MCF 10A (cell line): ENCODE measurements at regions not wholly inside any gene's neighbourhood (a gene's known extent, or its start where the extent isn't known, plus 50 kb on each side); places are given as distances from the start of the nearest gene placed in this dataset.

ENCODE experiments used
- BruUV-seq: library from RNA; stranded (reverse); fragments of 400-500 nt; replicated peaks from 2 replicates; lab custom pipeline; 2021; lab: Mats Ljungman, UMichigan
- CTCF ChIA-PET: fragments of 300-600 bp; sonication (Branson Sonifier 250); formaldehyde crosslinking; extraction: SDS; loops from one replicate; lab custom pipeline; 2021; ENCODE audit warnings: antibody characterized with exemption, inconsistent platforms; lab: Yijun Ruan, JAX
- POLR2A ChIA-PET: fragments of 300-600, 350-650 bp; sonication (Branson Sonifier 250); formaldehyde crosslinking; extraction: SDS; loops from one replicate; lab custom pipeline; 2020; ENCODE audit warnings: antibody characterized with exemption, inconsistent platforms; lab: Yijun Ruan, JAX
- DNase-seq: peaks from one replicate; pipeline ENCODE4 v3.0.0-alpha.2; 2018; ENCODE audit not compliant: unreplicated experiment
- H3K27ac Mint-ChIP-seq: one replicate; pipeline ENCODE4 v1.8.0; 2022; ENCODE audit warnings: mild to moderate bottlenecking, low read depth, mixed read lengths; ENCODE audit not compliant: unreplicated experiment
- H3K27me3 Mint-ChIP-seq: one replicate; pipeline ENCODE4 v1.8.0; 2022; ENCODE audit warnings: mixed read lengths; ENCODE audit not compliant: insufficient read depth, unreplicated experiment
- H3K36me3 Mint-ChIP-seq: one replicate; pipeline ENCODE4 v1.8.0; 2022; ENCODE audit warnings: mild to moderate bottlenecking, moderate library complexity, mixed read lengths; ENCODE audit not compliant: insufficient read depth, unreplicated experiment
- H3K4me1 Mint-ChIP-seq: one replicate; pipeline ENCODE4 v1.8.0; 2022; ENCODE audit warnings: mixed read lengths; ENCODE audit not compliant: insufficient read depth, unreplicated experiment
- H3K4me3 Mint-ChIP-seq: one replicate; pipeline ENCODE4 v1.8.0; 2022; ENCODE audit warnings: mild to moderate bottlenecking, moderate library complexity, mixed read lengths; ENCODE audit not compliant: unreplicated experiment
- H3K9me3 Mint-ChIP-seq: one replicate; pipeline ENCODE4 v1.8.0; 2022; ENCODE audit warnings: mixed read lengths; ENCODE audit not compliant: unreplicated experiment
- intact Hi-C: fragments of 100-400 bp; cut with micrococcal nuclease; formaldehyde crosslinking; loops from 2 replicates; pipeline ENCODE4 v1.14.1; 2022
- TF ChIP-seq, protein P1 (sequence below): fragments of 200-600 bp; IDR thresholded peaks from one replicate; pipeline ENCODE4 v1.8.0; 2022; ENCODE audit warnings: antibody characterized with exemption, mild to moderate bottlenecking; ENCODE audit not compliant: unreplicated experiment

DNA sequence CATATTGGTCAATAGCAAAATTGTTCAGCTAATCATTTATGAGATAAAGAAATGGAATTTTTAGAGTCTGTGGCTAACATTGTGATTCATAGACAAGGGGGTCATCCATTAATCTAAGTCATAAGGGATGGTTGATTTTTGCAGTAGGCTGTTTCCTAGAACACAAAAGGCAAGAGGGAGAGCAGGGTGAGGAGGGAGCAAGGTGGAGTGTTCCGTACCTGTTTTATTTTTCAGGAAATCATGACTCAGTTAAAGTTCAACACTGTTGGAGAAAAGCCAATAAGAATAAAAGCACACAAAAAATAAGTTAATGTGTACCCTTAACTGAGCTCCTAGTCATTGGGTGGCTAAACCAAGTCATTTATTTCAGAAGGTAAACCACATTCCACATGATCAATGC is 512.4 kb upstream of the ATXN8OS start:
- Mint-ChIP-seq H3K4me1 (no peaks in the 10 kb centered on the region), H3K4me3 (no peak overlapping the region), H3K9me3 (no peaks in the 10 kb centered on the region), H3K27ac (no peak overlapping the region), H3K36me3 (no peaks in the 10 kb centered on the region), H3K27me3 (peaks cover 49% of the 10 kb centered on the region)
- CTCF ChIA-PET: no interaction called here
- BruUV-seq: no TSS peak
- intact Hi-C loops: no loop called here
- TF ChIP-seq, protein P1, sequence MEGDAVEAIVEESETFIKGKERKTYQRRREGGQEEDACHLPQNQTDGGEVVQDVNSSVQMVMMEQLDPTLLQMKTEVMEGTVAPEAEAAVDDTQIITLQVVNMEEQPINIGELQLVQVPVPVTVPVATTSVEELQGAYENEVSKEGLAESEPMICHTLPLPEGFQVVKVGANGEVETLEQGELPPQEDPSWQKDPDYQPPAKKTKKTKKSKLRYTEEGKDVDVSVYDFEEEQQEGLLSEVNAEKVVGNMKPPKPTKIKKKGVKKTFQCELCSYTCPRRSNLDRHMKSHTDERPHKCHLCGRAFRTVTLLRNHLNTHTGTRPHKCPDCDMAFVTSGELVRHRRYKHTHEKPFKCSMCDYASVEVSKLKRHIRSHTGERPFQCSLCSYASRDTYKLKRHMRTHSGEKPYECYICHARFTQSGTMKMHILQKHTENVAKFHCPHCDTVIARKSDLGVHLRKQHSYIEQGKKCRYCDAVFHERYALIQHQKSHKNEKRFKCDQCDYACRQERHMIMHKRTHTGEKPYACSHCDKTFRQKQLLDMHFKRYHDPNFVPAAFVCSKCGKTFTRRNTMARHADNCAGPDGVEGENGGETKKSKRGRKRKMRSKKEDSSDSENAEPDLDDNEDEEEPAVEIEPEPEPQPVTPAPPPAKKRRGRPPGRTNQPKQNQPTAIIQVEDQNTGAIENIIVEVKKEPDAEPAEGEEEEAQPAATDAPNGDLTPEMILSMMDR: no peak
- DNase-seq: no peak
- POLR2A ChIA-PET: no interaction called here

DNA sequence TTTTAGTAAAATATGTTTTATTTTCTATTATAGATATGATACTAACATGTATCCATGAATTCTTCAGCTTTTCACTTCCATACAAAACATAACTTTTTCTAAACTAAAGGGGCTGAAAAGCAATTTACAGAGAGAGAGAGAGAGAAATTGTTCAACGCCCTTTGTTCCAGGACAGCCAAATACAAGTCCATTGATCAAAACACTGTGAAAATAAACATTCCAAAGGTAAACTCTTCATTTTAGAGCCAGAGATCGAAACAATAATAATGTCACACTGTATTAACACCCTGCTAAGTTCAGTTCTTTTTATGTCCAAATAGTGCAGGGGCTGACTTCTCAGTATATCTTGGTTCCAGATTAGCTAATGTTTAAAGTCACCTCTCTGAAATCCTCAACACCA is 516.2 kb upstream of the ATXN8OS start:
- H3K36me3 Mint-ChIP-seq: no peaks in the 10 kb centered on the region
- no TSS peak for BruUV-seq
- H3K9me3 Mint-ChIP-seq: no peaks in the 10 kb centered on the region
- H3K4me3 Mint-ChIP-seq: no peak overlapping the region
- POLR2A ChIA-PET: no interaction called here
- intact Hi-C loops: no loop called here
- no peaks in the 10 kb centered on the region for H3K4me1 Mint-ChIP-seq
- TF ChIP-seq, protein P1: no peak
- no peak for DNase-seq
- CTCF ChIA-PET: no interaction called here
- no peak overlapping the region for H3K27ac Mint-ChIP-seq
- peaks cover 63% of the 10 kb centered on the region for H3K27me3 Mint-ChIP-seq

DNA sequence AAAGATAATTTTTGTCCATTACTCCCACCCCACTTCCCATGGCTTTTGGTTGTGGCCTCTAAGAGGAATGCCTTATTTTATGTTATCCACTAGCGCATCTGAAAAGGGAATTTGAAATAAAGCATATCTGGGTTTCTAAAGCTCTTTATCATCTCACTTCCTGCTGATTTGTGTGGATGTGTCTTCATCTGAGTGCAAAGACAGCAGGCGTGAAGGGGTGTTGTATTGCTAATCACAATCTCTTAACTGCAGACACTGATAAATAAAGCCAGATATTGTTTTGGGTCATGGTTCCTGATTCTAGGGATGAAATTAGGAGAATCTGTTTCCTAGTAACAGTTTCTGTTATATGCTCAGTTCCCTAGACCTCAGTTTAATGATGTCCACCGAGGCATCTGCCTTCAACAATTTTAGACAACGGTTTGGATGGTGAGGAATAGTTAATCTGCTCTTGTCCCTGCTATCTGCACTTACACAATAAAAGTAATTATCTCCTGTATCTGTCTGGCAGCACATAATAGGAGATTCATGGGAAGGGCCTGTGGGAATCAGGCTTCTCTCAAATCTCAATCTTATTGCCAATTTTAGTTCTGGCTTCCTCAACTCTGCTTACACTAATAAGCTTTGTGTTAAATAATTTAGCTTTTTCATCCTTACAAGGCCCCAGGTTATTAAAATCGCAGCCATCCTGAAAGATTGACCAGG is 517.9 kb upstream of the ATXN8OS start:
- no TSS peak for BruUV-seq
- no peak for DNase-seq
- intact Hi-C loops: no loop called here
- Mint-ChIP-seq H3K9me3 (no peaks in the 10 kb centered on the region), H3K36me3 (no peaks in the 10 kb centered on the region), H3K27me3 (peaks cover 72% of the 10 kb centered on the region), H3K4me1 (no peaks in the 10 kb centered on the region), H3K27ac (no peak overlapping the region), H3K4me3 (no peak overlapping the region)
- ChIA-PET POLR2A (no interaction called here), CTCF (interaction anchor here (0.6 to 1.0 kb wide), 4 partner anchors 8 to 263 kb away, joined by 3 to 4 read pairs (median 3); no protein-coding TSS in a partner anchor)
- TF ChIP-seq, protein P1: no peak

DNA sequence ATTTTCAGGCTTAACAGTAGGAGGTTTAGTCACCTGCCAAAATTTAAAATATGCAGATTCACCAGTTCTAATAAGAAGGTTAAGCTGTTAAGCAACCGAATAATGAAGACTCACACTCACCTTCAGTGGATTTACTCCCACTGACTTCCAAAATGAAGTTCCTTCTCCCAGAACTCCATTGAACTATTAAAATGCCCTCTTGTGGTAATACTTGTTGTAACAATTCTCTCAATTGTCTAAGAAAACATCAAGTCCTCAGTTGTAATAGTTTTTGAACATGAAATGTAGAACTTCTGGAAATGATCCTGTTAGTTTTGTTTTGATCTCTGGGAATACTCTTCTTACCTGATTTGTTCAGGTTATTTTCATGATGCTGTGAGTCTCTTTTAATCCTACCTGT is 522.0 kb upstream of the ATXN8OS start:
- intact Hi-C loops: loop anchor here (1.0 kb wide), 1 partner anchor 48 kb away; no protein-coding TSS in a partner anchor
- Mint-ChIP-seq H3K36me3 (no peaks in the 10 kb centered on the region), H3K27me3 (peaks cover 72% of the 10 kb centered on the region), H3K9me3 (no peaks in the 10 kb centered on the region), H3K4me3 (no peak overlapping the region), H3K4me1 (no peaks in the 10 kb centered on the region), H3K27ac (no peak overlapping the region)
- TF ChIP-seq, protein P1: no peak
- BruUV-seq: no TSS peak
- ChIA-PET CTCF (interaction anchor here (0.6 to 2.5 kb wide), 6 partner anchors 12 to 1744 kb away, joined by 3 to 12 read pairs (median 4); no protein-coding TSS in a partner anchor), POLR2A (interaction anchor here (0.6 kb wide), 1 partner anchor 59 kb away, joined by 3 read pairs; no protein-coding TSS in a partner anchor)
- no peak for DNase-seq
